Fibroblast of mammary gland (primary cell): ENCODE measurements at regions not wholly inside any gene's neighbourhood (a gene's known extent, or its start where the extent isn't known, plus 50 kb on each side); places are given as distances from the start of the nearest gene placed in this dataset.

Experiments used
- DNase-seq: peaks from one replicate; pipeline ENCODE4 v3.0.0-alpha.2; 2010; ENCODE audit warnings: low read depth
- H3K4me3 ChIP-seq: 2 replicates; pipeline ENCODE4 v1.5.1; 2011; ENCODE audit warnings: low read depth, mild to moderate bottlenecking, low read length, moderate library complexity; ENCODE audit not compliant: control insufficient read depth
- TF ChIP-seq, protein P1 (sequence below): conservative IDR thresholded peaks from 2 replicates; pipeline ENCODE4 v1.5.1; 2011; ENCODE audit warnings: low read depth, low read length, inconsistent platforms; ENCODE audit not compliant: control insufficient read depth, insufficient read depth

DNA sequence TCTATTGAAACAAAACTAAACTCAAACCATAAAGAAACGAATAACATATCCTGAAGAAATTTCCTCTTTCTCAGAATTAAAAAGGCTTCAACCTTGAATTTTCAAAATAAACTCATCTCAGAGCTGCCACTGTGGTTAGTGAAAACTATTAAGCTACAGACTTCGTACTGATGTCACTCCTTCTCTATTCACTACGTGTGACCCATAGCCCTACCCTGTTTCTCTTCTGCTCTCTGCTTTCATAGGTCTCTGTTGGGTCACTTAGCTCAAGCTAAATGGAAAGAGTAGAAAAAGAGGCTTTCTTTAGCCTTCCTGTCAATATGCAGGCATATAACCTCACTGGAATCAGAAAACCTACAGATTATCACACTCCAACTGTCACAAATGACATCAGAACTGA, 126.6 kb upstream of the MME start:
- no peak overlapping the region for H3K4me3 ChIP-seq
- TF ChIP-seq, protein P1, sequence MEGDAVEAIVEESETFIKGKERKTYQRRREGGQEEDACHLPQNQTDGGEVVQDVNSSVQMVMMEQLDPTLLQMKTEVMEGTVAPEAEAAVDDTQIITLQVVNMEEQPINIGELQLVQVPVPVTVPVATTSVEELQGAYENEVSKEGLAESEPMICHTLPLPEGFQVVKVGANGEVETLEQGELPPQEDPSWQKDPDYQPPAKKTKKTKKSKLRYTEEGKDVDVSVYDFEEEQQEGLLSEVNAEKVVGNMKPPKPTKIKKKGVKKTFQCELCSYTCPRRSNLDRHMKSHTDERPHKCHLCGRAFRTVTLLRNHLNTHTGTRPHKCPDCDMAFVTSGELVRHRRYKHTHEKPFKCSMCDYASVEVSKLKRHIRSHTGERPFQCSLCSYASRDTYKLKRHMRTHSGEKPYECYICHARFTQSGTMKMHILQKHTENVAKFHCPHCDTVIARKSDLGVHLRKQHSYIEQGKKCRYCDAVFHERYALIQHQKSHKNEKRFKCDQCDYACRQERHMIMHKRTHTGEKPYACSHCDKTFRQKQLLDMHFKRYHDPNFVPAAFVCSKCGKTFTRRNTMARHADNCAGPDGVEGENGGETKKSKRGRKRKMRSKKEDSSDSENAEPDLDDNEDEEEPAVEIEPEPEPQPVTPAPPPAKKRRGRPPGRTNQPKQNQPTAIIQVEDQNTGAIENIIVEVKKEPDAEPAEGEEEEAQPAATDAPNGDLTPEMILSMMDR: no peak
- DNase-seq: no peak

DNA sequence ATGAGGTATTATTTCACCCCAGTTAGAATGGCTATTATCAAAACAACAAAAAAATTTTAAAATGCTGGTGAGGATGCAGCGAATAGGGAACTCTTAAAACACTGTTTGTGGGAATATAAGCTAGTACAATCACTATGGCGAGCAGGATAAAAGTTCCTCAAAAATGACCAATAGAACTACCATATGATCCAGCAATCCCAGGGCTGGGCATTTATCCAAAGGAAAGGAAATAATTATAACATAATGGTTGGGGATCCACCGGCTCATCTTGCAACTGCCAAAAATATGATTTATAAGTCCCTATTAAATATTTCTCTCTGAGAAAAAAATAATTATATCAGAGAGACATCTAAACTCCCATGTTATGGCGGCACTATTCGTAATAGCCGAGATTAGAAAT, 127.6 kb upstream of the MME start:
- TF ChIP-seq, protein P1: no peak
- H3K4me3 ChIP-seq: no peak overlapping the region
- peak; percentile 32 for DNase-seq

DNA sequence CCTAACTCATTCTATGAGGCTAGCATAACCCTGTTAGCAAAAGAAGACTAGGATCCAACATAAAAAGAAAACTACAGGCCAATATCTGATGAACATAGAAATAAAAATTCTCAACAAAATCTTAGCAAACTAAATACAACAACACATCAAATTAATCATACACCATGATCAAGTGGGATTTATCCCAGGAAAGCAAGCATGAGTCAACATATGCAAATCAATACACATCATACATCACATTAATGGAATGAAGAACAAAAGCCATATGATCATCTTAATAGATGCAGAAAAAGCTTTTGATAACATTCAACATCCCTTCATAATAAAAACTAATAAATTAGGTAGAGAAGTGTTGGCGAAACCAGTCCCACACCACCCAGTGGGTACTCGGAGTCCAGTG, 136.1 kb upstream of the MME start:
- no peak overlapping the region for H3K4me3 ChIP-seq
- DNase-seq: peak; percentile 49
- TF ChIP-seq, protein P1: no peak

DNA sequence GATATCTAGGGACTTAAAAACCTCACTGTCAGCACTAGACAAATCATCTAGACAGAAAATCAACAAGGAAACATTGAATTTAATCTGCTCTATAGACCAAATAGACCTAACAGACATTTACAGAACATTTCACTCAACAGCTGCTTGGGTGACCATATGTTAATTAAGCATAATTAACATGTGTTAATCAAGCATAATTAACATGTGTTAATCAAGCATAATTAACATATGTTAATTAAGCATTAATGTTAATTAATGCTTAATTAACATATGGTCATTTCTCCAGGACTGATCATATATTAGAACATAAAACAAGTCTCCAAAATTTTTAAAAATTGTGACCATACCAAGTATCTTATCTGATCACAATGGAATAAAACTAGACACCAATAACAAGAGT, 137.3 kb upstream of the MME start:
- no peak for DNase-seq
- H3K4me3 ChIP-seq: no peak overlapping the region
- TF ChIP-seq, protein P1: no peak

DNA sequence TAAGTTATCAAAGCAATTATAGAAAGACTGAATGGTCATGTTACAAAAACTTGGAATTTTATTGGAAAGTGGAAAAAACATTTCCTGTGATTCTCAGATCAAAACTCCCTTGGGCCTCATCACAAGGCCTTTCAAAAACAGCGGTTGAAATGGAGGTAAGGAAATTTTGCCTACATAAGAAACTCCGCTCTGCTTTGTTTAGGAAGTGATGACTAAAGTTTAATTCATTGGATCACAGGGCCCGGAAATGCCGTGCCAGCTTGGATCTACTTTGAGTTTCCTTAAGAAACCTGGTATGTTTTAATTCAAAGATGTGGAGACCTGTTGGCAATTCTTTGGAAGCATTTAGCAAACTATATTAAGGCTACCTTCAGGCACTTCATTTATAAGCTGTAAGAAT, 143.9 kb upstream of the MME start:
- H3K4me3 ChIP-seq: no peak overlapping the region
- TF ChIP-seq, protein P1: no peak
- no peak for DNase-seq

DNA sequence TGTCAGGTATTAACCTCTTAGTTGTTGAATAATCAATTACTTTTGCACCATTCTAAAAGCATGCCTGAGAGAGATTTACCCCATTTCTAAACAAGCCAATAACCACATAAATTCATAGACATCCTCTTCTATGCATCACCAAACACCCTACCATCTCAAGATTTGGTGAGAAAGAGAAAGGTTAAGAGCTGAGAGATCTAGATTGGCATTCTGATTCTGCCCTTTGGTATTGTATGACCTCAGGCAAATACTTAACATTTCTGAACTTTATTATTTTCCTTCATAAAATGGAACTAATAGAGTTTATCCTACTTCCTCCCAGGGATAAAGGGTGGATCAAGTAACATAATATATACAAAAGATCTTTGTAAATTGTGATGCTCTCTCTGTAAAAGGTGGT, 146.5 kb upstream of the MME start:
- TF ChIP-seq, protein P1: no peak
- DNase-seq: no peak
- H3K4me3 ChIP-seq: no peak overlapping the region

DNA sequence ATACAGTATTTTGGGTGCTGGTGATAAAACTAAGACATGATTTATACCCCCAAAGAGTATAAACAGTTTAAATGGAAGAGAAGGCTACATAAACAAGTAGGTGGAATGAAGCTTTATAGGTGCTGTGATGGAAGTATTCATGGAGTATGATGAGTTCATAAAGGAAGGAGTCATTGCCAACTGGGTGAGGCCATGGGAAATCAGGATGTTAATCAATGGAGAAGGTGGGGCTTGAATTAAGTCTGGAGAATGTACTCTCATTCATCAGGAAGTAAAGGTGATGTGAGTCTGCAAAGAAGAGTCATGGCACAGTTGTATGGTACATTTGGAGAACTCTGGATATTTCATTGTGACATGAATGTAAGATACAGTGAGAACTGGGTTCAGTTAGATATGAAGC, 147.5 kb upstream of the MME start:
- DNase-seq: peak; percentile 10
- TF ChIP-seq, protein P1: no peak

More for the DNA sequence above, 147.5 kb upstream of the MME start:
- no peak overlapping the region for H3K4me3 ChIP-seq
